Glutamatergic neuron (in vitro differentiated cells): ENCODE measurements at regions not wholly inside any gene's neighbourhood (a gene's known extent, or its start where the extent isn't known, plus 50 kb on each side); places are given as distances from the start of the nearest gene placed in this dataset.

ENCODE experiments used
- DNase-seq: peaks from one replicate; pipeline ENCODE4 v3.0.0; 2022
- H3K27ac Mint-ChIP-seq: one replicate; pipeline ENCODE4 v1.8.0; 2020; ENCODE audit warnings: mild to moderate bottlenecking, mixed read lengths, inconsistent platforms; ENCODE audit not compliant: unreplicated experiment
- H3K27me3 Mint-ChIP-seq: one replicate; pipeline ENCODE4 v1.8.0; 2020; ENCODE audit warnings: mild to moderate bottlenecking, moderate library complexity, mixed read lengths, inconsistent platforms; ENCODE audit not compliant: unreplicated experiment
- H3K36me3 Mint-ChIP-seq: one replicate; pipeline ENCODE4 v1.8.0; 2020; ENCODE audit warnings: mild to moderate bottlenecking, mixed read lengths, inconsistent platforms; ENCODE audit not compliant: unreplicated experiment
- H3K4me1 Mint-ChIP-seq: one replicate; pipeline ENCODE4 v1.8.0; 2020; ENCODE audit warnings: mild to moderate bottlenecking, low read depth, mixed read lengths, inconsistent platforms; ENCODE audit not compliant: unreplicated experiment
- H3K4me3 Mint-ChIP-seq: one replicate; pipeline ENCODE4 v1.8.0; 2020; ENCODE audit warnings: mild to moderate bottlenecking, mixed read lengths, inconsistent platforms; ENCODE audit not compliant: unreplicated experiment
- H3K9me3 Mint-ChIP-seq: one replicate; pipeline ENCODE4 v1.8.0; 2020; ENCODE audit warnings: mild to moderate bottlenecking, moderate library complexity, mixed read lengths, inconsistent platforms; ENCODE audit not compliant: unreplicated experiment
- TF ChIP-seq, protein P1 (sequence below): fragments of 200-600 bp; sonication (generic); IDR thresholded peaks from one replicate; pipeline ENCODE4 v1.5.0; 2021; ENCODE audit not compliant: partially characterized antibody, unreplicated experiment

- no peak overlapping the region for H3K4me3 Mint-ChIP-seq
- H3K4me1 Mint-ChIP-seq, result peaks cover 14% of the 10 kb centered on the region
- H3K36me3 Mint-ChIP-seq, result no peaks in the 10 kb centered on the region
- no peaks in the 10 kb centered on the region for H3K27me3 Mint-ChIP-seq
- no peak for DNase-seq
- TF ChIP-seq, protein P1, sequence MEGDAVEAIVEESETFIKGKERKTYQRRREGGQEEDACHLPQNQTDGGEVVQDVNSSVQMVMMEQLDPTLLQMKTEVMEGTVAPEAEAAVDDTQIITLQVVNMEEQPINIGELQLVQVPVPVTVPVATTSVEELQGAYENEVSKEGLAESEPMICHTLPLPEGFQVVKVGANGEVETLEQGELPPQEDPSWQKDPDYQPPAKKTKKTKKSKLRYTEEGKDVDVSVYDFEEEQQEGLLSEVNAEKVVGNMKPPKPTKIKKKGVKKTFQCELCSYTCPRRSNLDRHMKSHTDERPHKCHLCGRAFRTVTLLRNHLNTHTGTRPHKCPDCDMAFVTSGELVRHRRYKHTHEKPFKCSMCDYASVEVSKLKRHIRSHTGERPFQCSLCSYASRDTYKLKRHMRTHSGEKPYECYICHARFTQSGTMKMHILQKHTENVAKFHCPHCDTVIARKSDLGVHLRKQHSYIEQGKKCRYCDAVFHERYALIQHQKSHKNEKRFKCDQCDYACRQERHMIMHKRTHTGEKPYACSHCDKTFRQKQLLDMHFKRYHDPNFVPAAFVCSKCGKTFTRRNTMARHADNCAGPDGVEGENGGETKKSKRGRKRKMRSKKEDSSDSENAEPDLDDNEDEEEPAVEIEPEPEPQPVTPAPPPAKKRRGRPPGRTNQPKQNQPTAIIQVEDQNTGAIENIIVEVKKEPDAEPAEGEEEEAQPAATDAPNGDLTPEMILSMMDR, result no peak
- peaks cover 3% of the 10 kb centered on the region for H3K9me3 Mint-ChIP-seq
- no peak overlapping the region for H3K27ac Mint-ChIP-seq
Observed at GRCh38 chr1:242784807-242785206, 260.3 kb upstream of the PLD5 start.

- Mint-ChIP-seq H3K27me3 (no peaks in the 10 kb centered on the region), H3K4me1 (peaks cover 9% of the 10 kb centered on the region), H3K4me3 (no peak overlapping the region), H3K27ac (no peak overlapping the region), H3K9me3 (peaks cover 3% of the 10 kb centered on the region), H3K36me3 (no peaks in the 10 kb centered on the region)
- no peak for DNase-seq
- TF ChIP-seq, protein P1, result no peak
Observed at GRCh38 chr1:242784084-242784483, 259.6 kb upstream of the PLD5 start.

GRCh38 chr1:242774256-242774655 is 249.8 kb upstream of the PLD5 start:
- no peaks in the 10 kb centered on the region for H3K36me3 Mint-ChIP-seq
- DNase-seq, result no peak
- no peak overlapping the region for H3K4me3 Mint-ChIP-seq
- H3K27ac Mint-ChIP-seq, result no peak overlapping the region
- no peaks in the 10 kb centered on the region for H3K27me3 Mint-ChIP-seq
- no peaks in the 10 kb centered on the region for H3K9me3 Mint-ChIP-seq
- TF ChIP-seq, protein P1, result no peak
- no peaks in the 10 kb centered on the region for H3K4me1 Mint-ChIP-seq

- Mint-ChIP-seq H3K4me1 (no peaks in the 10 kb centered on the region), H3K9me3 (no peaks in the 10 kb centered on the region), H3K4me3 (no peak overlapping the region), H3K27me3 (no peaks in the 10 kb centered on the region), H3K27ac (no peak overlapping the region), H3K36me3 (no peaks in the 10 kb centered on the region)
- DNase-seq, result no peak
- TF ChIP-seq, protein P1, result no peak
Observed at GRCh38 chr1:242770366-242770765, 245.9 kb upstream of the PLD5 start.

DNA sequence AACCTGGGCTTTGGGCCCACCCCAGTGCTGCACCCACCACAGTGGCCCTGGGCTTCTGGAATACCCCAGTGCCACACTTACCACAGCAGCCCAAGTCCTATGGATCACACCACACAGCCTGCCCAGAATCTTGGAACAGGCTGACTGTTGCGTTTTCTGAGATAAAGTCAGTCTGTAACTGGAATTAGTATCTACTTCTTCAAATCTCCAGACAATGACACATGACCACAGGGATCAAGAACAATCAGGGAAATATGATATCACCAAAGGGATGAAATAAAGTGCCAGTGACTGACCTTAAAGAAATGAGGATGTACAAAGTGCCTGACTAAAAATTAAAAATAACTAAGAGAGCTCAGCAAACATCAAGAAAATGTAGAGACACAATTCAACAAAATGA is 239.7 kb upstream of the PLD5 start:
- no peaks in the 10 kb centered on the region for H3K27me3 Mint-ChIP-seq
- no peaks in the 10 kb centered on the region for H3K4me1 Mint-ChIP-seq
- H3K27ac Mint-ChIP-seq, result no peak overlapping the region
- H3K4me3 Mint-ChIP-seq, result no peak overlapping the region
- TF ChIP-seq, protein P1, result no peak
- peaks cover 4% of the 10 kb centered on the region for H3K36me3 Mint-ChIP-seq
- DNase-seq, result no peak
- H3K9me3 Mint-ChIP-seq, result no peaks in the 10 kb centered on the region
